DMS 273 (cell line): ENCODE measurements at regions not wholly inside any gene's neighbourhood (a gene's known extent, or its start where the extent isn't known, plus 50 kb on each side); places are given as distances from the start of the nearest gene placed in this dataset.

Source experiments
- DNase-seq: peaks from one replicate; lab custom pipeline; 2025; ENCODE audit not compliant: unreplicated experiment; lab: John Stamatoyannopoulos, UW

DNA sequence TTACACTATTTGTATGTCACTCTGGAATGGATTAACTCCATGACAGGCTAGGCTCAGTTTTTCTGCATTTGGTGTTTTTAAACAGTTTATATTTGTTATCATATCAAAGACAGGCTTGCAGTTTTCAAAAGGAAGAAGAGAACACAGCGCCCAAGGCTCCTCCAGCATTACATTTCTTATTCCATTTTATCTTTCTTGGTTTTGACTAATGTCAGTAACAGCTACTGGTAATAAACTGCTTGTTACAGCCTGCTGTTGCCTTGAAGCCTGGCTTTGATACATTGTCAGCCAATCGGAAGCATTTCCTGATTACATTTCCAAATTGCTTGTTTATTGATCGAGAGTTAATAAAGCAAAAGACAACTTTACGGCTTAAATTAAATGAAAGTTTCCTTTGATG is 166.0 kb upstream of the MDFIC start:
- no peak for DNase-seq

- no peak for DNase-seq
These were observed 163.2 kb upstream of the MDFIC start for GRCh38 chr7:114758661-114759227.

DNA sequence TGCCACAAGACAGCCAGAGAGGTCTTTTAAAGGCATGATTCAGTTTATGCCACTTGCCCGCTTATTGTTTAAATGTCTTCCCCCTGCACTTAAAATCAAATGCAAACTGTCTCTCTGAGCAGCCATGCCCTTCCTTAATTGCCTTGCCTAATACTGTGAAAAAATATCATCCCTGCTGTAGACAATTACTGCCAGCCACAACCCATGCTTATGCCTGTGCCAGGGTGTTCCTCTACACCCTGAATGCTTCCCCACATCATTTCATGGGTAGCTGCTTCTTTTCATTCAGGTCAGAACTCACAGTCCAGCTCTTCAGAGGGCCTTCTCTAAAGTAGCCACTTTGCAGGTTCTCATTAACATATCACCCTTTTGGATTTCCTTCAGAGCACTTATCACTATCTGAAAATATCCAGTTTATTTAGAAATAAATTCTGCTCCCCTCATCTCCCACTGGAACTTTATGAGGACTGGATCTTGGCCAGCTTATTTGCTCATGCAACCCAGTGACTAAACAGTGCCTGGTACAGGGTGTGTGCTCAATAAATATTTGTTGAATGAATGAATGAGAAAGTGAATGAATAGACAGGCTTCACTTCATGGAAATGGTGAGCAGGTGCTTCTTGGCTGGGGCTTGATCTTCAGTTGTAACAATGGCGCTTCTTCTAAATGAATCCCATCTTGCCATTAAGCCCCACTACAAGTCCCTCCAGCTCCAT is 162.4 kb upstream of the MDFIC start:
- no peak for DNase-seq

- DNase-seq: no peak
These were observed 161.4 kb upstream of the MDFIC start for GRCh38 chr7:114760477-114760876.

DNA sequence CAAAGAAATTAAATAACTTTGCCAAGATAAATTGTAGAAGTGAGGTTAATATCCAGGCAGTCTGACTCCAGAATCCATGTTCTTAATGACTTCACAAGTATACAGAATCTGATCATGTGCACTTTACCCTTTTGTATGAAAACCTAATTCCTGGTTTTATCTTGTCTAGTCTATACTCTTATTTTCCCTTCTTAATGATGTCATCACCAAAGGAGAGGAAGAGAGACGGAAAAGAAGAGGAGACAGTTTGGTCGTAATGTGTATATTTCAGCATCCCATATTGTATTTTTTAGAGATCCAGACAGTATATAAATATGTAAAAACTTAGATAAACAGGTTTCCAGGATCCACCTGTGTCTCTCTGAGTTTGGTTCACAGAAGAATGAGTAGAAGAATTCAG is 159.9 kb upstream of the MDFIC start:
- no peak for DNase-seq

- no peak for DNase-seq
These were observed 156.4 kb upstream of the MDFIC start for GRCh38 chr7:114765331-114766040.

DNA sequence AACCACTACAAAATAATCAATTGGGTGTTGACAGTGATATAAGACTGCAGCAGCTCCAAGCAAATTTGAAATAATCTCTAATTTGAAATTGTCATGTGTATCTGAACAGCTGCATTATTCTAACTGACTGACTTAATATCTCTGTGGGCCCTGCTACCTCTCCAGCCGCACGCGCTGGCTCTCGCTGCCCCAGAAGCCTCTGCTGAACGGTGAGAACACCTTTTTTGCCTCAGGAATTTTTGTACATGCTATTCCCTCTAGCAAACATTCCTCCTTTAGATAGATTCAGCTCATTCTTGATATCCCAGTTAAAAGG is 155.9 kb upstream of the MDFIC start:
- DNase-seq: no peak

- no peak for DNase-seq
These were observed 144.6 kb upstream of the MDFIC start for GRCh38 chr7:114777288-114777687.

DNA sequence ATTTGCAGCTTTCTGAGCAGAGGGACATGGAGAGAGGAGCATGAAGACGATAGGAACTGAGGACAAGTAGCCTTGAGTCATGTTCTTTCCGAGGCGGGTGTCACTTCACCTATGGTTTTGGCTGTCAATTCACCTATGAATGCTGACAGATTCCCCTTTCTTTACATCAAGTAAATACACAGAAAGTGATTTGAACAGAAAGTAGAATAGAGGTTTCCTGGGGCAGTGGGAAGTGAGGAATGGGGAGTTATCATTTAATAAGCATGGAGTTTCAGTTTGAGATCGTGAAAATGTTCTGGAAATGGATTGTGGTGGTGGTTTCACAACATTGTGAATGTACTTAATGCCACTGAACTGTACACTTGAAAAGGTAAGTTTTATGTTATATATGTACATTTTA is 138.4 kb upstream of the MDFIC start:
- no peak for DNase-seq

DNA sequence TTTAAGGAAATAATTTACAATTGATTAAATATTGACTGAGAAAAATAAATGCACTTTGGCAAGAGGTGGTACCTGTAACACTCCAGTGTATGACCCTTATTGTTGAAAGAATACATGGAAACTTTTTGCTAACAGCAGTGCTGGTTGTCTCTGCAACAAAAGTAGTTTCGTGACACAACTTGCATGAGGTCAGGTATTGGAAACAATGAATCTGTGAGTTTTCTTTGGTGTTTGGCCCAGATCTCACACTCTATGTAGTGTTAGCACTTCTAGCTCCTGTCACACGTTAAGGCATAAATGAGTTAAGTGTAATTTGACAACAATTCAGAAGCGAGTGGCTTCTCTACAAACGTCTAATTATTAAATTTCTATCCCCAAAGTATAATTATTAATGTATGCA is 137.7 kb upstream of the MDFIC start:
- DNase-seq: no peak

- DNase-seq: peak; percentile 59
These were observed 137.1 kb upstream of the MDFIC start for GRCh38 chr7:114784746-114785145.

DNA sequence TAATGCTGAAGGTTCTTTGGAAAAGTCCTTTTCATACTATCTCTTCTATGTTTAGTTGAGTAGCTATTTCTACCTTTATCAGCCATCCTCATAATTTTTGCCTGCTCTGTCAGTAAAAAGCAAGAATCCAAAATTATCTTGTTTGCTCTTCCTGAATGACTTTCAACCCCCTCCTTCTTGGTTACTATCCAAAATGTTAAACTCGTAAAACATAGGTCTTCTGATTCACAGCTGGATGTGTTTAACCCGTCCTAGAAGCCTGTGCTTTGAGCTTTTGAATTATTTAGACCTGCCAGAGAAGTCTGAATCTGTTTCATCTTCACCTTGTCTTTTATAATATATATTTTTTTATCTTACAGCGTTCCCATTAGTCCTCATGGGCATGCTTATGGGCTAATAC is 136.4 kb upstream of the MDFIC start:
- DNase-seq: no peak

GRCh38 chr7:114786455-114786854 is 135.4 kb upstream of the MDFIC start:
- no peak for DNase-seq

- no peak for DNase-seq
These were observed 134.3 kb upstream of the MDFIC start for GRCh38 chr7:114787556-114787955.

DNA sequence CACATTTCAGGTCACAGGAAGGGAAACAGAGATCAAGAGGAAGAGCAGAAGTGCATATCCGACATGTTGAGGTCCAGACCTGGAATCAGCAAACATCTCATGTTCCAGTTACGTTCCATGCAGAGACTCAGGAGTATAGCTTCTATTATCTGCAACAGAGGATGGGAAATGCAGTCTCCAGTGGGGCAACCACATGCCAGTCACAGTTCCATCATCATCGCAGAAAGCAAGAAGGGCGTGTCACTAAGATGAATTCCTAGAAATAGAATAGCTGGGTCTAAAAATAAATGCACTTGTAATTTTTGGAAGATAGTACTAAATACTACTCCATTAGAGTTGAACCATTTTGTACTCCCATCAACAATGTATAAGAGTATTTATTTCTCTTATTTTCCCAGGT is 133.2 kb upstream of the MDFIC start:
- DNase-seq: no peak

- DNase-seq: no peak
These were observed 132.7 kb upstream of the MDFIC start for GRCh38 chr7:114789161-114789560.

DNA sequence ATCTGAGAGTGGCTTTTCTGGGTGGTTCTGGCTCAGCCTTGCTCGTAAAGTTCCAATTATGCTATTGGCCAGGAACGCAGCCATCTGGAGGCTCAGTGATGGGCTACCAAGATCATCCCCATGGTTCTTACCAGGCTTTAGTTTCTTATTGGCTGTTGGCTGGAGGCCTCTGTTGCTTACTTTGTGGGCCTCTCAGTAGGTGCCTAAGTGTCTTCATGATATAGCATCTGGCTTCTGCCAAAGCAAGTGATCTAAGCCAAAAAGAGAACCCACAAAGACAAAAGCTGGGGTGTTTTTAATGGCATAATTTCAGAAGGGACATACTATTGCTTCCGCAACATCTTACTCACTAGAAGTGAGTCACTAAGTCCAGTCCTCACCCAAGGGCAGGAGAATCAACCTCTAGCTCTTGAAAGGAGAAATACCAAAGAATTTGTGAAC is 132.0 kb upstream of the MDFIC start:
- peak; percentile 10 for DNase-seq

GRCh38 chr7:114790521-114790920 is 131.4 kb upstream of the MDFIC start:
- DNase-seq: no peak

DNA sequence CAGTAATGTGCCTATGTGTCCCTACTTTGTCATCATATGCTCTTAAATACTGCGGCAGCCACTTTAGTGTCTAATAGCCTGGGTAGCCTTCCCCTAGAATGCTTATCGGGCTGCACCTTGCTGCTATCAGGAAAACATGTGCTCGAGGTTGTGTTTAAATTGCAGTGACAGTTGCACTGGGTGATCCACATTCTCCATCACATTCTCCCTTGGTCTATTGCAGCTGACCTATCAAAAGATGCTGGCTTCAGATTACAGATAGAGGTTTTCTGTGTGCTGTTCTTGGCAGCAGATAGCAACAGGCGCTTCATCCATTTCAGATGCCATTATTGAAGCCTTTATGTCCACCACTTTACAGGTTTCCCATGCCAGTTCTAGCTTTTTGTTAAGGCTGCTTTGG is 130.1 kb upstream of the MDFIC start:
- no peak for DNase-seq

DNA sequence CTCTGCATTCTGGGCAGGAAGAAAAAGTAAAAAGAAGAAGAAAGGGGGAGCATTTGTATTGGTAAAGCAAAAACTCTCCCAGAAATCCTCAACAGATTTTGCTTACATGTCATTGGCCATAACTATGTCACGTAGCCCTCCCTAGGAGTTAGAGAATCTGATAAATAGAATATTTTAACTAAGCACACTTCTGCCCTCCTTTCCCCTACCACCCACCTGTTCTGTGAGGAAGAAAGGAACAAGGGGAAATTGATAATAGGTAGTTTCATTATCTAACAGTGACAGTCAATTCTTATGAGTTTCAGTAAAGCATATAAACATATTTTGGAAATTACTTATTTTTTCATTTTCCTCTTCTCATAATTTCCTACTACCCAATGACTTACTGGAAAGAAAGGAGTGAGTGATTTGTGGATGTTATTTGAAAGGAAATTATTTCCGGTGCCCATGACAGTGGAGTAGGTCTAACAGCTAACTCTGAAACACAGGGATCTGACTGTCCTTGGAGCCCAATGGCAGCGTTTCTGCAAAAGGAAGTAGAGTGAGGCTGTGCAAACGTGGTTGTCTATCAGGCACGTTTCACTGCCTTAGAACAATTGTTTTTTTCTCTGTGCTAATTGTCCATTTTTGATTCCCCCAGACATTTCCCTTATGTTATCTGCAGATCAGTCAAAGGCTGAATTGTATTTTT is 128.6 kb upstream of the MDFIC start:
- DNase-seq: no peak

DNA sequence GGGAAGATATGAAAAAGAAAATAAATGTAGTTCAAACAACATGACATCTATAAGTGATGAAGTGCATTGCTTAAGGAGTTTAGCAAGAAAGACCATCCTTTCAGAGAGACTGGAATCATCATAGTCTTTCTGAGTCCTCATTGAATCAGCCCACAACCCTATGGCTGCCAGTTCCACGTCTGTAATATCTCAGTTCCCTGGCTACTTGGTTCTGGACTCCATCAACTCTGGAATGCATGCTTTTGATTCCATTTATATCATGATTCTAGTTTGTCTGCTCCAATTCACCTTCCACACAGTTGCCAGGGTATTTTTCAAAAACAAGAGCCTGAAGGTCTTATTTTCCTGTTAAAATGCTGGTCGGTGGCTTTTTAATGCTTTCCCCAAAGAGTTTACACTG is 126.4 kb upstream of the MDFIC start:
- DNase-seq: no peak

DNA sequence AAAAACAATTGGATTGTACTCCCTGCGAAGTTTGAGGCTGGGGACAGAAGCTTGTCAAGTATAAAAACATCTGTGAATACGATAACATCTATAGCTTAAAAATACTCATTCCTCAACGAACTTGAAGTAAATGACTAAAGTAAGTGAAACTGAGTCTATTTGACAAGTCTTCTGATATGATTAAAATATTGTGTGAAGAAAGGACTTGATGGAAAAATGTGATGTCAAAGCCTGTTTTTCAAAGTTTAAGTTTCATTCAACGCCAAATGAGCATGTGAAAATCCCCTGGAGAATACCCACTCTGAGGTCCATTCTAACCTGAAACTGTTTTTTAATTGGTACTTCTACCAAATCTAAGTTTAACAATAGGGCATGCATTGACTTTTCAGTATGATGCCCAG is 122.3 kb upstream of the MDFIC start:
- no peak for DNase-seq
